ENCODE measurements at regions not wholly inside any gene's neighbourhood (a gene's known extent, or its start where the extent isn't known, plus 50 kb on each side); places are given as distances from the start of the nearest gene placed in this dataset.

DNA sequence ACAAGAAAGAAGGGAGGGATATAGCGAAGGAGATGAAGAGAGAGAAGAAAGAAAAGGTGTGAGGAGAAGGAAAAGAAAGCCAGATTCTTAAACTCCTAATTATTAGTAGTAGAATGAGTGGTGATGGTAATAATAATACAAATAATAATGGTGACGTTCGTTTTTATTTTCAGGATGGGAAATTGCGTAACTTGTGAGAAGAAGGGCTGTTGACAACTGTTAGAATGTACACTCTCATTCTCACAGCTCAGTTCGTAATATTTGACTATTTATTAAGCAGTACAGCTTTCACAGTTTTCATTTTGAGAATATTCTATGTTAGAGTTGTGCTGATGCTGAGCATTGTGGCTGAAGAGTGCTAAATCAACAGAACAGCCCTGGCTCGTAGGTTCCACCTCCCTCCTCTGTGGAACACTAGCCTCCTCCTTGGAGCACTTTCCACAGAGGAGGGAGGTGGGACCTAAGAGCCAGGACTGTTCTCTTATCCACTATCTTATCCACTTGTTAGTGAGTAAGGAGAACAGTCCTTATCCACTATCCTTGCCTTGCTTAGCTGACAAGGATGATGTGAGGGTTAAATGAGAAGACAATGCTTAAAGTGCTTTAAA, 258.3 kb upstream of the VLDLR start:
- no peak for TF ChIP-seq FOS (IDR thresholded peaks at IDR 0.05; ENCODE audit: borderline replicate concordance, insufficient read depth, low read length)
- TF ChIP-seq, protein P1, sequence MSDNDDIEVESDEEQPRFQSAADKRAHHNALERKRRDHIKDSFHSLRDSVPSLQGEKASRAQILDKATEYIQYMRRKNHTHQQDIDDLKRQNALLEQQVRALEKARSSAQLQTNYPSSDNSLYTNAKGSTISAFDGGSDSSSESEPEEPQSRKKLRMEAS (IDR thresholded peaks at IDR 0.05; ENCODE audit: insufficient read depth, insufficient read length), result no peak
- no peak for TF ChIP-seq POLR2AphosphoS5 (IDR thresholded peaks at IDR 0.05; ENCODE audit: insufficient read depth, low read depth, low read length)
- no peak for TF ChIP-seq MYC (IDR thresholded peaks at IDR 0.05; ENCODE audit: low read depth, low read length)
- TF ChIP-seq POLR2A (IDR thresholded peaks at IDR 0.05; ENCODE audit: low read depth, low read length), result no peak
- TF ChIP-seq JUN (IDR thresholded peaks at IDR 0.05; ENCODE audit: borderline replicate concordance, insufficient read depth, insufficient read length, low read depth), result no peak
- TF ChIP-seq GATA2 (IDR thresholded peaks at IDR 0.05; ENCODE audit: insufficient read depth, insufficient read length, low read depth, low read length), result no peak
- TF ChIP-seq, protein P2, sequence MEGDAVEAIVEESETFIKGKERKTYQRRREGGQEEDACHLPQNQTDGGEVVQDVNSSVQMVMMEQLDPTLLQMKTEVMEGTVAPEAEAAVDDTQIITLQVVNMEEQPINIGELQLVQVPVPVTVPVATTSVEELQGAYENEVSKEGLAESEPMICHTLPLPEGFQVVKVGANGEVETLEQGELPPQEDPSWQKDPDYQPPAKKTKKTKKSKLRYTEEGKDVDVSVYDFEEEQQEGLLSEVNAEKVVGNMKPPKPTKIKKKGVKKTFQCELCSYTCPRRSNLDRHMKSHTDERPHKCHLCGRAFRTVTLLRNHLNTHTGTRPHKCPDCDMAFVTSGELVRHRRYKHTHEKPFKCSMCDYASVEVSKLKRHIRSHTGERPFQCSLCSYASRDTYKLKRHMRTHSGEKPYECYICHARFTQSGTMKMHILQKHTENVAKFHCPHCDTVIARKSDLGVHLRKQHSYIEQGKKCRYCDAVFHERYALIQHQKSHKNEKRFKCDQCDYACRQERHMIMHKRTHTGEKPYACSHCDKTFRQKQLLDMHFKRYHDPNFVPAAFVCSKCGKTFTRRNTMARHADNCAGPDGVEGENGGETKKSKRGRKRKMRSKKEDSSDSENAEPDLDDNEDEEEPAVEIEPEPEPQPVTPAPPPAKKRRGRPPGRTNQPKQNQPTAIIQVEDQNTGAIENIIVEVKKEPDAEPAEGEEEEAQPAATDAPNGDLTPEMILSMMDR (IDR thresholded peaks at IDR 0.05; ENCODE audit: extremely low read depth in 1 of 2, insufficient read depth in 1 of 2, low read depth in 1 of 2, low read length in 2 of 2), result no peak
- TF ChIP-seq EZH2 (IDR thresholded peaks at IDR 0.05; ENCODE audit: borderline replicate concordance, low read depth, low read length, severe bottlenecking), result no peak
- Histone ChIP-seq H3K9ac (replicated peaks; ENCODE audit: extremely low read depth, insufficient read depth, low read length) (no peak overlapping the region), H3K27ac (ENCODE audit: insufficient read depth, low read depth, low read length) (no peak overlapping the region), H3K4me1 (ENCODE audit: control insufficient read depth, extremely low read depth, insufficient read depth, low read length) (no peaks in the 10 kb centered on the region), H2AFZ (ENCODE audit: low read depth, low read length) (no peak overlapping the region), H4K20me1 (replicated peaks; ENCODE audit: control insufficient read depth, extremely low read depth, insufficient read depth, low read length) (no peaks in the 10 kb centered on the region), H3K9me3 (replicated peaks; ENCODE audit: control insufficient read depth, insufficient read depth, low read length) (no peaks in the 10 kb centered on the region), H3K9me1 (replicated peaks; ENCODE audit: control insufficient read depth, extremely low read depth, insufficient read depth, low read length) (no peaks in the 10 kb centered on the region), H3K4me2 (ENCODE audit: insufficient read depth, low read length) (no peak overlapping the region), H3K27me3 (ENCODE audit: control insufficient read depth in 2 of 2, insufficient read depth in 2 of 2, low read length in 2 of 2) (no peaks in the 10 kb centered on the region), H3K4me3 (replicated peaks in 1 of 3; ENCODE audit: insufficient read depth in 1 of 3, low read depth in 1 of 3, low read length in 3 of 3) (no peak overlapping the region), H3K79me2 (ENCODE audit: control insufficient read depth, insufficient read depth, low read length) (no peaks in the 10 kb centered on the region), H3K36me3 (ENCODE audit: control insufficient read depth in 2 of 2, extremely low read depth in 1 of 2, insufficient read depth in 2 of 2, low read length in 2 of 2) (no peaks in the 10 kb centered on the region)
- intact Hi-C loops (cut with micrococcal nuclease) (no loop called here), dilution Hi-C loops (cut with MboI; ENCODE audit: extremely low pct_ligation_motif_present, low sequenced_read_pairs) (no loop called here)
- BruUV-seq (replicated peaks), result no TSS peak
- DNase-seq (ENCODE audit: low read depth, low spot score), result no peak
- CTCF ChIA-PET, result no interaction called here
- FAIRE-seq, result no peak
- POLR2A ChIA-PET, result no interaction called here
